Astrocyte of the spinal cord (primary cell): ENCODE measurements at regions not wholly inside any gene's neighbourhood (a gene's known extent, or its start where the extent isn't known, plus 50 kb on each side); places are given as distances from the start of the nearest gene placed in this dataset.

Experiments
- DNase-seq: peaks from one replicate; pipeline ENCODE4 v3.0.0; 2011; ENCODE audit warnings: low read depth, low spot score
- H3K4me3 ChIP-seq: 2 replicates; pipeline ENCODE4 v1.5.1; 2011; ENCODE audit warnings: low read depth, mild to moderate bottlenecking, low read length, moderate library complexity
- CTCF ChIP-seq: IDR thresholded peaks from 2 replicates; pipeline ENCODE4 v1.5.1; 2012; ENCODE audit warnings: low read depth, mild to moderate bottlenecking, low read length, inconsistent platforms
- in situ Hi-C: cut with HindIII; loops from 2 replicates; pipeline ENCODE4 v1.10.0; 2017; ENCODE audit warnings: low sequenced_read_pairs

- H3K4me3 ChIP-seq, result no peak overlapping the region
- in situ Hi-C loops, result no loop called here
- TF ChIP-seq CTCF, result no peak
Measured at GRCh38 chr2:150847578-150847977, 360.1 kb upstream of the RND3 start.

GRCh38 chr2:150846691-150847090 is 359.2 kb upstream of the RND3 start:
- TF ChIP-seq CTCF, result no peak
- in situ Hi-C loops, result no loop called here
- H3K4me3 ChIP-seq, result no peak overlapping the region
- DNase-seq, result no peak

More at GRCh38 chr2:150847578-150847977, 360.1 kb upstream of the RND3 start:
- DNase-seq, result no peak

GRCh38 chr2:150832686-150833085 is 345.2 kb upstream of the RND3 start:
- in situ Hi-C loops, result no loop called here
- no peak for TF ChIP-seq CTCF
- no peak for DNase-seq
- H3K4me3 ChIP-seq, result no peak overlapping the region

GRCh38 chr2:150824118-150824517 is 336.7 kb upstream of the RND3 start:
- TF ChIP-seq CTCF, result no peak
- DNase-seq, result no peak
- in situ Hi-C loops, result no loop called here
- H3K4me3 ChIP-seq, result no peak overlapping the region

GRCh38 chr2:150817422-150817821 is 330.0 kb upstream of the RND3 start:
- TF ChIP-seq CTCF, result no peak
- no peak overlapping the region for H3K4me3 ChIP-seq
- in situ Hi-C loops, result no loop called here
- DNase-seq, result no peak

GRCh38 chr2:150812664-150813367 is 325.3 kb upstream of the RND3 start:
- H3K4me3 ChIP-seq, result no peak overlapping the region
- TF ChIP-seq CTCF, result no peak
- in situ Hi-C loops, result no loop called here
- DNase-seq, result no peak
